IMR-90 (cell line): ENCODE measurements at regions not wholly inside any gene's neighbourhood (a gene's known extent, or its start where the extent isn't known, plus 50 kb on each side); places are given as distances from the start of the nearest gene placed in this dataset.
A peak's percentile ranks its signal among the peaks of the same experiment; 100 is the strongest.

Experiments
- BHLHE40 ChIP-seq: fragments of 150-350 bp; IDR thresholded peaks from 2 replicates; pipeline ENCODE4 v1.6.1; 2016; ENCODE audit warnings: mild to moderate bottlenecking, low read depth, low read length
- CEBPB ChIP-seq: IDR thresholded peaks from 2 replicates; pipeline ENCODE4 v1.6.1; 2012; ENCODE audit warnings: low read depth, low read length, improper control_type of control experiment
- CTCF ChIP-seq: conservative IDR thresholded peaks from 2 replicates; pipeline ENCODE4 v1.5.1; 2012; ENCODE audit warnings: mild to moderate bottlenecking, low read depth, low read length, improper control_type of control experiment
- ELK1 ChIP-seq: fragments of 150-350 bp; IDR thresholded peaks from 2 replicates; pipeline ENCODE4 v1.6.1; 2016; ENCODE audit warnings: low read depth, mild to moderate bottlenecking, low read length, moderate library complexity, borderline replicate concordance
- FOS ChIP-seq: fragments of 150-350 bp; IDR thresholded peaks from 2 replicates; pipeline ENCODE4 v1.6.1; 2016; ENCODE audit warnings: low read depth, low read length
- MAZ ChIP-seq: IDR thresholded peaks from 2 replicates; pipeline ENCODE4 v1.6.1; 2012; ENCODE audit warnings: low read depth, mild to moderate bottlenecking, low read length, improper control_type of control experiment, moderate library complexity, borderline replicate concordance
- MXI1 ChIP-seq: IDR thresholded peaks from 2 replicates; pipeline ENCODE4 v1.6.1; 2012; ENCODE audit warnings: low read depth, mild to moderate bottlenecking, low read length, moderate library complexity, borderline replicate concordance
- POLR2A ChIP-seq: IDR thresholded peaks from 2 replicates; pipeline ENCODE4 v1.6.1; 2012; ENCODE audit warnings: mild to moderate bottlenecking, low read depth, low read length
- RAD21 ChIP-seq: IDR thresholded peaks from 2 replicates; pipeline ENCODE4 v1.6.1; 2012; ENCODE audit warnings: low read length, improper control_type of control experiment
- RCOR1 ChIP-seq: IDR thresholded peaks from 2 replicates; pipeline ENCODE4 v1.6.1; 2012; ENCODE audit warnings: mild to moderate bottlenecking, low read length, improper control_type of control experiment; ENCODE audit not compliant: insufficient replicate concordance
- RFX5 ChIP-seq: IDR thresholded peaks from 2 replicates; pipeline ENCODE4 v1.8.0; 2012; ENCODE audit warnings: low read depth, mild to moderate bottlenecking, low read length, moderate library complexity
- SMC3 ChIP-seq: fragments of 150-350 bp; IDR thresholded peaks from 2 replicates; pipeline ENCODE4 v1.6.1; 2016; ENCODE audit warnings: low read depth, mild to moderate bottlenecking, antibody characterized with exemption, low read length, moderate library complexity
- USF2 ChIP-seq: fragments of 150-350 bp; IDR thresholded peaks from 2 replicates; pipeline ENCODE4 v1.6.1; 2017; ENCODE audit warnings: mild to moderate bottlenecking, antibody characterized with exemption, low read length, low read depth

- no peak for TF ChIP-seq CTCF
- TF ChIP-seq USF2: no peak
- TF ChIP-seq RFX5: no peak
- TF ChIP-seq MAZ: no peak
- no peak for TF ChIP-seq POLR2A
- no peak for TF ChIP-seq MXI1
- peak; percentile 69 for TF ChIP-seq CEBPB
- TF ChIP-seq RCOR1: no peak
- no peak for TF ChIP-seq ELK1
- no peak for TF ChIP-seq SMC3
- no peak for TF ChIP-seq FOS
- no peak for TF ChIP-seq BHLHE40
- TF ChIP-seq RAD21: no peak
Measured at GRCh38 chr1:227451057-227451456, 112.3 kb upstream of the ZNF678 start.
